ENCODE measurements at regions not wholly inside any gene's neighbourhood (a gene's known extent, or its start where the extent isn't known, plus 50 kb on each side); places are given as distances from the start of the nearest gene placed in this dataset.

- no peak overlapping the region for H3K9ac ChIP-seq (ENCODE audit: low read depth, low read length)
- no peak overlapping the region for H4K5ac ChIP-seq (ENCODE audit: low read depth, low read length)
- H2BK15ac ChIP-seq (ENCODE audit: low read depth, low read length): no peak overlapping the region
- BruUV-seq (replicated peaks): no TSS peak
- H3K36me3 ChIP-seq (ENCODE audit: control insufficient read depth, insufficient read depth, low read length): no peaks in the 10 kb centered on the region
- H3K9me1 ChIP-seq (ENCODE audit: insufficient read depth, low read length): no peaks in the 10 kb centered on the region
- no peak overlapping the region for H3K4me3 ChIP-seq (ENCODE audit: insufficient read depth, low read depth, low read length)
- no peak for DNase-seq
- H4K8ac ChIP-seq (ENCODE audit: low read depth in 2 of 2, low read length in 2 of 2): no peak overlapping the region
- H2AFZ ChIP-seq (replicated peaks; ENCODE audit: low read length, poor library complexity): no peak overlapping the region
- no peak for TF ChIP-seq RAD21 (IDR thresholded peaks at IDR 0.05; ENCODE audit: low read length)
- TF ChIP-seq ELK1 (IDR thresholded peaks at IDR 0.05; ENCODE audit: borderline replicate concordance, low read depth, low read length): no peak
- TF ChIP-seq SMC3 (IDR thresholded peaks at IDR 0.05; ENCODE audit: low read depth, low read length): no peak
- TF ChIP-seq USF2 (IDR thresholded peaks at IDR 0.05; ENCODE audit: low read depth, low read length): no peak
- no peak for TF ChIP-seq MAZ (IDR thresholded peaks at IDR 0.05; ENCODE audit: borderline replicate concordance, low read depth, low read length)
- no peak for TF ChIP-seq MAFK (IDR thresholded peaks at IDR 0.05; ENCODE audit: low read depth, low read length)
- TF ChIP-seq CHD1 (IDR thresholded peaks at IDR 0.05; ENCODE audit: low read depth, low read length): no peak
- no peak for TF ChIP-seq NFE2L2 (IDR thresholded peaks at IDR 0.05; ENCODE audit: low read depth, low read length)
- TF ChIP-seq RFX5 (IDR thresholded peaks at IDR 0.05; ENCODE audit: low read depth, low read length): no peak
- no CpG with 5 or more reads among the region's 2 CpGs for WGBS, 2 experiments (ENCODE audit: extremely low coverage in 2 of 2, insufficient read length in 1 of 2)
- H3K4me1 ChIP-seq (ENCODE audit: control insufficient read depth, insufficient read depth, low read length): no peaks in the 10 kb centered on the region
- ATAC-seq (ENCODE audit: low read depth): no peak
- no peak overlapping the region for H3K4me2 ChIP-seq (ENCODE audit: low read depth, low read length)
- H3K18ac ChIP-seq (ENCODE audit: low read depth, low read length): no peak overlapping the region
- no peak overlapping the region for H3K23ac ChIP-seq (ENCODE audit: low read depth, low read length)
- H4K20me1 ChIP-seq (ENCODE audit: insufficient read depth, low read length): no peaks in the 10 kb centered on the region
- no peak overlapping the region for H3K4ac ChIP-seq (ENCODE audit: low read depth, low read length)
- intact Hi-C loops (cut with micrococcal nuclease): no loop called here
- H2AK5ac ChIP-seq (ENCODE audit: low read depth, low read length): no peak overlapping the region
- H3K56ac ChIP-seq (ENCODE audit: extremely low read depth, insufficient read depth, low read length): no peak overlapping the region
- no peak overlapping the region for H2BK120ac ChIP-seq (ENCODE audit: low read depth, low read length)
- H3K14ac ChIP-seq (replicated peaks; ENCODE audit: low read depth, low read length): no peak overlapping the region
- no peak overlapping the region for H2AK9ac ChIP-seq (replicated peaks; ENCODE audit: low read depth, low read length, poor library complexity)
- no peaks in the 10 kb centered on the region for H3K27me3 ChIP-seq (ENCODE audit: control insufficient read depth, insufficient read depth, low read length)
- dilution Hi-C loops (cut with HindIII; ENCODE audit: low sequenced_read_pairs, unreplicated experiment): no loop called here
- POLR2A ChIA-PET (ENCODE audit: unreplicated experiment): no interaction called here
- CTCF ChIA-PET: no interaction called here
- H4K91ac ChIP-seq (ENCODE audit: insufficient read depth, low read depth, low read length): no peak overlapping the region
- no peaks in the 10 kb centered on the region for H3K79me1 ChIP-seq (ENCODE audit: low read depth in 1 of 2, low read length in 2 of 2)
- H2BK5ac ChIP-seq (ENCODE audit: low read depth, low read length, poor library complexity, severe bottlenecking): no peak overlapping the region
- H3K27ac ChIP-seq (ENCODE audit: insufficient read depth, low read length): no peak overlapping the region
- no peak overlapping the region for H2BK20ac ChIP-seq (ENCODE audit: low read depth, low read length)
- H3K9me3 ChIP-seq (ENCODE audit: control insufficient read depth, insufficient read depth, low read length): peaks cover 3% of the 10 kb centered on the region; the same call in 1 of the 2 replicates
- in situ Hi-C loops (cut with MboI; ENCODE audit: low sequenced_read_pairs): no loop called here
These were observed 1163.8 kb downstream of the SORCS1 start for GRCh38 chr10:106000721-106001120.
